ENCODE measurements at regions not wholly inside any gene's neighbourhood (a gene's known extent, or its start where the extent isn't known, plus 50 kb on each side); places are given as distances from the start of the nearest gene placed in this dataset.

GRCh38 chr11:45518141-45518832 lies 147.1 kb downstream of the CHST1 start:
- DNase-seq = no peak

- no peak for DNase-seq
Observed at GRCh38 chr11:45517171-45517770, 148.2 kb downstream of the CHST1 start.

- DNase-seq = no peak
Observed at GRCh38 chr11:45513821-45514340, 151.5 kb downstream of the CHST1 start.

- DNase-seq = no peak
Observed at GRCh38 chr11:45512471-45513148, 152.8 kb downstream of the CHST1 start.

GRCh38 chr11:45511566-45511965 lies 153.9 kb downstream of the CHST1 start:
- no peak for DNase-seq

GRCh38 chr11:45507916-45508315 lies 157.5 kb downstream of the CHST1 start:
- no peak for DNase-seq

GRCh38 chr11:45503311-45503710 lies 162.1 kb downstream of the CHST1 start:
- no peak for DNase-seq

- DNase-seq = no peak
Observed at GRCh38 chr11:45502226-45502545, 163.2 kb downstream of the CHST1 start.

- DNase-seq = no peak
Observed at GRCh38 chr11:45501392-45502225, 163.8 kb downstream of the CHST1 start.

GRCh38 chr11:45500451-45500850 lies 165.0 kb downstream of the CHST1 start:
- DNase-seq = no peak

- no peak for DNase-seq
Observed at GRCh38 chr11:45494738-45495137, 170.7 kb downstream of the CHST1 start.

GRCh38 chr11:45489281-45489905 lies 176.0 kb downstream of the CHST1 start:
- DNase-seq = no peak

- no peak for DNase-seq
Observed at GRCh38 chr11:45486461-45486860, 179.0 kb downstream of the CHST1 start.

GRCh38 chr11:45485070-45485707 lies 180.2 kb downstream of the CHST1 start:
- no peak for DNase-seq

- DNase-seq = no peak
Observed at GRCh38 chr11:45484326-45484883, 181.0 kb downstream of the CHST1 start.

GRCh38 chr11:45483416-45483815 lies 182.0 kb downstream of the CHST1 start:
- no peak for DNase-seq

- no peak for DNase-seq
Observed at GRCh38 chr11:45482331-45482730, 183.1 kb downstream of the CHST1 start.

- no peak for DNase-seq
Observed at GRCh38 chr11:45481026-45481425, 184.4 kb downstream of the CHST1 start.

GRCh38 chr11:45477588-45477987 lies 187.8 kb downstream of the CHST1 start:
- DNase-seq = no peak

- no peak for DNase-seq
Observed at GRCh38 chr11:45476126-45476525, 189.3 kb downstream of the CHST1 start.

GRCh38 chr11:45475173-45475572 lies 189.0 kb upstream of the SYT13 start:
- DNase-seq = no peak

- no peak for DNase-seq
Observed at GRCh38 chr11:45473341-45473895, 187.3 kb upstream of the SYT13 start.
